ENCODE measurements at regions not wholly inside any gene's neighbourhood (a gene's known extent, or its start where the extent isn't known, plus 50 kb on each side); places are given as distances from the start of the nearest gene placed in this dataset.

- TF ChIP-seq CTCF (conservative IDR thresholded peaks at IDR 0.05 in 1 of 2, IDR thresholded peaks at IDR 0.05 in 1 of 2; ENCODE audit: low read depth in 1 of 2, low read length in 2 of 2) (no peak), EZH2 (IDR thresholded peaks at IDR 0.05; ENCODE audit: low read length, missing control alignments) (no peak)
Measured at GRCh38 chr1:113278777-113279176, 111.5 kb upstream of the MAGI3 start.
